Erythroblast (primary cell): ENCODE measurements at regions not wholly inside any gene's neighbourhood (a gene's known extent, or its start where the extent isn't known, plus 50 kb on each side); places are given as distances from the start of the nearest gene placed in this dataset.

Experiments
- DNase-seq, 2 experiments: peaks; one replicate each; lab custom pipeline; 2025; lab: John Stamatoyannopoulos, UW
- GATA1 ChIP-seq: IDR thresholded peaks from 2 replicates; pipeline ENCODE4 v1.6.1; 2011; ENCODE audit warnings: low read depth, mild to moderate bottlenecking, control low read depth, low read length, moderate library complexity
- POLR2A ChIP-seq: IDR thresholded peaks from 2 replicates; pipeline ENCODE4 v1.6.1; 2011; ENCODE audit warnings: mild to moderate bottlenecking, low read length

DNA sequence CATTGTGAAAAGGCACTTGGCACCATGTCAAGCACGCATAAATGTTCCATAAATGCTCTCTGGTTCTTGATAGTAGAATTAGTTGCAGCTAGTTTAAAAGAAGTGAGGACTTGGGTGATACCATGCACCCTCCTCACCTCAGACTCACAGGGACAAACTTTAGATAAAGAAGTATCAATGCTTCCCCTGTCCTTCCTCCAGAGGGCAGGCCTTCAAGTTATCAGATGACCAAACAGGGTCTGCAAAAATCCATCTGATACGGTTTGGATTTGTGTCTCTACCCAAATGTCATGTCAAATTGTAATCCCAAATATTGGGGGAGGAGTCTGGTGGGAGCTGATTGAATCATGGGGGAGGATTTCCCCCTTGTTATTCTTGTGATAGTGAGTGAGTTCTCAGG, 54.1 kb downstream of the C1QL2 start:
- TF ChIP-seq POLR2A (no peak), GATA1 (no peak)
- DNase-seq: no peak

DNA sequence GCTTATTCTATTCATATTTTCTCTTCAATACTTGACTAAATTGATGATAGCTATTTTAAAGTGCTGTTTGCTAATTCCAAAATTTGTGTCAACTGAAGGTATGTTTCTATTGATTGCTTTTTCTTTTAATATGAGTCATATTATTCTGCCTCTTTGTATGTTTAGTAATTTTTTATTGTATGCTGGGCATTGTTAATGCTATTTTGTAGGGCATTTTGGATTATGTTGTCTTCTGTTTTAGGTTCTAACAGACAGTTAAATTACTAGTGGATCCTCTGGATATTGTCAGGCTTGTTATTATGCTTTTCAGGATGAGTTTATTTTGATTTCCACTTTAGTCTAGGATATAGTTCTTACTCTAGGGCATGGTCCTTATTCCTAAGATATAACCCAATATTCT, 55.6 kb downstream of the C1QL2 start:
- TF ChIP-seq GATA1 (no peak), POLR2A (no peak)
- DNase-seq: no peak

DNA sequence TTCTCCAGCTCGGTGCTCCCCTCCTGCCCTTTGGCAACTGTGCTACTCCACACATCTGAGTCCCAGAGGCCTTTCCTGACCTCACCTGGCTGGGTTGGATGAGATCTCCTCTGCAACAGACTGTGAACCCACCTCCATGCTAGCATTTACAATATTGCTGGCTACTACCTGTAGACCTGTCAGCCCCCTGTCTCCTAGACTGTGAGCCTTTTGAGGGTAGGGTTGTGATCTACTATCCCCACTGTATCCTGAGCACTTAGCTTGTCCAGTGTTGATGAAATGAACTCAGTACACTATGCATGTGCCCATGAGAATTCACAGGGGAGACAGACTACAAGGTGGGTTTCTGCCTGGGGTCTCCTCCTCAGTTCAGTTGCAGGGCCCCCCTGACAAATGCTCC, 70.1 kb downstream of the C1QL2 start:
- DNase-seq: no peak
- TF ChIP-seq POLR2A (no peak), GATA1 (no peak)

DNA sequence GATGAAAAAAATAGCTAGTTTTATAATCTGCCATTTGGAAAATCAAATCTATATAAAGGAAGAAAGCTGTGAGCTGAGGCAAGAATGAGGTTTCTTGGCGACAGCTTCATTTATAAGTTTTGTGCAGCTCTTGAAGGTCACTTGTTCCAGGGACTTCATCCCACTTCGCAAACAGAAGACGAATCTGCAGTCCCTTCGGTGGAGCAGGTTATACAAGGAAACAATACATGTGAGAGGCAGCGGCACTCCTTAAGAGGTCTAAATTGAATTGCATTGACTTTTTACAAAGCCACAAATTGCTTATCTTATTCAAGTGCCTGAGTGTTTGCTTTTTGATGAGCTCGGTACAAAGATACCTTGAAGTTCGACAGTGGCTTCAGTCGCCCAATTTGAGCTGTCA, 72.2 kb downstream of the C1QL2 start:
- no peak for TF ChIP-seq POLR2A
- no peak for TF ChIP-seq GATA1
- no peak for DNase-seq

GRCh38 chr2:119085613-119086012, 72.9 kb downstream of the C1QL2 start:
- TF ChIP-seq GATA1 (no peak), POLR2A (no peak)
- no peak for DNase-seq

- no peak for DNase-seq
- no peak for TF ChIP-seq GATA1
- no peak for TF ChIP-seq POLR2A
Measured at GRCh38 chr2:119083416-119083815, 75.1 kb downstream of the C1QL2 start.

DNA sequence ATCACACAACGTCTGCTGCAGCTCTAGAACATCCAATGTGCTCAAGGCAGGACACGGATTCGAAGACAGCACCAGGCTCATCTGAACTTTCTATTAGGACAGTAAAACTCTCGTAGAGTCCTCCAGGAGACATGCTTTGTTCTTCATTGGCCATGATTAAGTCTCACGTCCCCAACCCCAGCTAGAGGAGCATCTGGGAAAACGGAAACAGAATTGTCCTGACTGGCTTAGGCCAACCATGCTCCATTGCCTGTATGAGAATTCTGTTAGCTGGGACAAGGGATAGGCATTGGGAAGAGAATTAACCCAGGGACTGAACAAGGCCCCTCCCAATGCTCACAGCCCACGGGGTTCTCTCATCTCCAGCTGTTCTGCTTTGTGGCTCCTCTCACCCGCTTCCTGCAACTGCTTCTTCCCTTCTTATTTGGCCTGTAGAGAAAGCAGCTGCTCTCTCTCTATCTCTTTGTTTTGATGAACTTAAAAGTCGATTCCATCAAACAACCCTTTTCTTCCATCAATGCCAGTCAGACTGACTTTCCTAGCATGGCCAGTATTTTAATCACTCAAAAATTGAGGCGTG, 75.6 kb downstream of the C1QL2 start:
- no peak for TF ChIP-seq GATA1
- TF ChIP-seq POLR2A: no peak
- no peak for DNase-seq

GRCh38 chr2:119078796-119079195, 79.8 kb downstream of the C1QL2 start:
- no peak for DNase-seq
- TF ChIP-seq GATA1: no peak
- TF ChIP-seq POLR2A: no peak

GRCh38 chr2:119076713-119077112, 81.8 kb downstream of the C1QL2 start:
- no peak for TF ChIP-seq GATA1
- TF ChIP-seq POLR2A: no peak
- no peak for DNase-seq

DNA sequence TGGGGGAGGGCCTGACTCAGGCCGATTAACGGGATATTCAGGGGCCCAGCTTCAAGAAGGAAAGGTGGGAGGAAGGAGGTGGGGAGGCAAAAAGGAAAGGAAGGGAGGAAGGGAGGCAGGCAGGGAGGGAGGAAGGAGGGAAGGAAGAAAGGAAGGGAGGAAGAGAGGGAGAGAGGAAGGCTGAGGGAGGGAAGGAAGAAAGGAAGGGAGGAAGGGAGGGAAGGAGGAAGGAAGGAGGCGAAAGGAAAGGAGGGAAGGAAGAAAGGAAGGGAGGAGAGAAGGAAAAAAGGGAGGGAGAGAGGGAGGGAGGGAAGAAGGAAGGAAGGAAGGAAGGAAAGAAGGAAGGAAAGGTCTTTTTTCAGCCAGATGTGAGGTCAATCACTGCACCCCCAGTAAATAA, 85.3 kb downstream of the C1QL2 start:
- TF ChIP-seq GATA1: no peak
- no peak for TF ChIP-seq POLR2A
- DNase-seq: no peak

GRCh38 chr2:119071476-119071875, 87.1 kb downstream of the C1QL2 start:
- TF ChIP-seq POLR2A (no peak), GATA1 (no peak)
- no peak for DNase-seq

- TF ChIP-seq POLR2A (no peak), GATA1 (no peak)
- DNase-seq: no peak
Measured at GRCh38 chr2:119069781-119070180, 88.8 kb downstream of the C1QL2 start.

DNA sequence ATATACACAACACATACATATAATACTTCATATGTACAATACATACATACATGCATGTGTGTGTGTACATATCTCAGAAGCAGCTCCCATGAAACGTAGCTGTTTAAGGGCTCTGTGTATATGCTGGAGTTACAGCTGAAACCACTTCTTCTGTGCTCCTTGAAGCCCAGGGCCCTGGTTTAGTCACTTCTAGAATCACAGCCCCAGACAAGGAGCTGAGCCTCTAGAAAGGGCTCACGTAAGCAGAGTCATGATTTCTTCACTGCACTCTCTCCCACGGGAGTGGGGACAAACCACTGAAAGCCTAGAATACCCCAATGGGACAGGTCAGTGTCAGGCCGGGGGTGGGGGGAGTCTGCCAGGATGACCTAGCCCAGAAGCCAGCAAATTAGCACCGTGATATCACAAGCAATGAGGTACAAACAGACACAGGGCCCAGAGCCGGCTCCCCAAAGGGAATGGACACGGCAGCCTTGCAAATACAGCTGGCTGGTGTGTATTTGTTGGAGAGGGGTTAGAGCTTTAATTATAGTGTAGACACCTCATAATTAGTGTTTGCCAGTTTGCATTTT, 90.3 kb downstream of the C1QL2 start:
- TF ChIP-seq GATA1: no peak
- DNase-seq: no peak

DNA sequence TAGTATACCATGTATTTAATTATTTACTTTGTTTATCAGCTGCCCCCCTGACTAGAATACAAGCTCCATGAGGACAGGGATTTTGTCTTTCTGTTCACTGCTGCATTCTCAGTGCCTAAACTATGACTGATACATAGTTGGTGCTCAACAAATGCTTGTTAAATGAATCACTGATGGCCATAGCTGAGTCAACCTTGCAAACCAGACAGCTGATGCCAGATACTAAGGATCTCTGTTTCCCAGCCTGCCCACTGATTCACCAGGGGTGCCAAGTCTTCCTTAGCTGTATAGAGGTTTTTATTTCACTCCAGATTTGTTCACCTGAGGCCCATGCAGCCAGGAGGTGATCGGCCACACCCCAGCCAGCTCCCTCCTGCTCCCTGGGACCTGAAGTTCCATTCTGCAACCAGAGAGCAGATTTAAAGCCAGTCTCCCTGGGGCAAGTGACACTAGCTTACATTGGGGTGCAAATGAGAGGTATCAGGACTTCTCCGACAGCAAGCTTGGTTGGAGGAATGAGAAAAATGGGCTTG, 92.2 kb downstream of the C1QL2 start:
- no peak for TF ChIP-seq GATA1
- TF ChIP-seq POLR2A: no peak
- no peak for DNase-seq

DNA sequence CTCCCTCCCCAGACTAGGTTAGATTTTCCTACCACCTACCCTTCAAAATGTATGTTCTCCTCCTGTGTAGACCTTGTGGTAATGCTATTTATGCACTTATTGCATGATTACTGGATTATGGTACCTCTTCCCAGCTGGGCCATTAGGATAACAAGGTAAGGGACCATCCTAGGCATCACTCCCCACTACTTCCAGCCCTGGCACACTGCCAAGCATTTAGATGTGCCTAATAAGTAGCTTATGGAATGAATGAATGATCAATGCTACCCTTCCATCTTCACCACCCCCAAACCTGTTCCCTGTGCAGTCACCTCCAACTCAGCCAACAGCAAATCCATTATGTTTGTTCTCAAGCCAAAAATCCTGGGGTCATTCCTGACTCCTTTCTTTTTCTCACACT, 93.4 kb downstream of the C1QL2 start:
- DNase-seq: no peak
- TF ChIP-seq POLR2A (no peak), GATA1 (no peak)

DNA sequence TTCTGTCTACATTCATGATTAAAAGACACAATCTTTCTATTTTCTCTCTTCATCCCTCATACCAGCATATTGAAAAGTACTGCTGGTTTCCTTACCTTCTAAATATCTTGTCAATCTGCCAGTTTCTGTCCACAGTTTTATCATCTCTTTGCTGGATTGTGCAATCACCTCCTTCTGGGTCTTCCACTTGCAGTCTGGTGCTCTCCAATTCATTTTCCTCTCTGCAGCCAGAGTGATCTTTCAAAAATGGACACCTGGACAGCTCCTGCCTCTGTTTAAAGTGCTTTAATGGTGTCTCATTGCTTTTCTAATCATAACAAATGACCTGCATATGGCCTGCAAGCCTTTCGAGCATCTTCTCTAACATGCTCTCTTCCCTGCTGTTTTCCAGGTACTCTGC, 94.0 kb downstream of the C1QL2 start:
- no peak for DNase-seq

More for the DNA sequence above, 94.0 kb downstream of the C1QL2 start:
- no peak for TF ChIP-seq POLR2A
- no peak for TF ChIP-seq GATA1
